22Rv1 (cell line): ENCODE measurements at regions not wholly inside any gene's neighbourhood (a gene's known extent, or its start where the extent isn't known, plus 50 kb on each side); places are given as distances from the start of the nearest gene placed in this dataset.

Experiments
- H3K27ac ChIP-seq: fragments of 450-650 bp; 2 replicates; pipeline ENCODE4 v1.5.1; 2017
- ZFX ChIP-seq: fragments of 450-650 bp; IDR thresholded peaks from 2 replicates; pipeline ENCODE4 v1.6.1; 2017; ENCODE audit warnings: antibody characterized with exemption, borderline replicate concordance
- TF ChIP-seq, protein P1 (sequence below): fragments of 450-650 bp; IDR thresholded peaks from 2 replicates; pipeline ENCODE4 v1.5.1; 2017; ENCODE audit warnings: mild to moderate bottlenecking

- no peak overlapping the region for H3K27ac ChIP-seq
- TF ChIP-seq, protein P1, sequence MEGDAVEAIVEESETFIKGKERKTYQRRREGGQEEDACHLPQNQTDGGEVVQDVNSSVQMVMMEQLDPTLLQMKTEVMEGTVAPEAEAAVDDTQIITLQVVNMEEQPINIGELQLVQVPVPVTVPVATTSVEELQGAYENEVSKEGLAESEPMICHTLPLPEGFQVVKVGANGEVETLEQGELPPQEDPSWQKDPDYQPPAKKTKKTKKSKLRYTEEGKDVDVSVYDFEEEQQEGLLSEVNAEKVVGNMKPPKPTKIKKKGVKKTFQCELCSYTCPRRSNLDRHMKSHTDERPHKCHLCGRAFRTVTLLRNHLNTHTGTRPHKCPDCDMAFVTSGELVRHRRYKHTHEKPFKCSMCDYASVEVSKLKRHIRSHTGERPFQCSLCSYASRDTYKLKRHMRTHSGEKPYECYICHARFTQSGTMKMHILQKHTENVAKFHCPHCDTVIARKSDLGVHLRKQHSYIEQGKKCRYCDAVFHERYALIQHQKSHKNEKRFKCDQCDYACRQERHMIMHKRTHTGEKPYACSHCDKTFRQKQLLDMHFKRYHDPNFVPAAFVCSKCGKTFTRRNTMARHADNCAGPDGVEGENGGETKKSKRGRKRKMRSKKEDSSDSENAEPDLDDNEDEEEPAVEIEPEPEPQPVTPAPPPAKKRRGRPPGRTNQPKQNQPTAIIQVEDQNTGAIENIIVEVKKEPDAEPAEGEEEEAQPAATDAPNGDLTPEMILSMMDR, result no peak
- TF ChIP-seq ZFX, result no peak
Measured at GRCh38 chr16:60882816-60883215, 1153.4 kb downstream of the CDH8 start.

GRCh38 chr16:60852635-60853034, 1183.6 kb downstream of the CDH8 start:
- H3K27ac ChIP-seq, result no peak overlapping the region
- no peak for TF ChIP-seq ZFX
- TF ChIP-seq, protein P1, result no peak

- no peak for TF ChIP-seq ZFX
- TF ChIP-seq, protein P1, result no peak
- no peak overlapping the region for H3K27ac ChIP-seq
Measured at GRCh38 chr16:60821661-60822060, 1214.6 kb downstream of the CDH8 start.

DNA sequence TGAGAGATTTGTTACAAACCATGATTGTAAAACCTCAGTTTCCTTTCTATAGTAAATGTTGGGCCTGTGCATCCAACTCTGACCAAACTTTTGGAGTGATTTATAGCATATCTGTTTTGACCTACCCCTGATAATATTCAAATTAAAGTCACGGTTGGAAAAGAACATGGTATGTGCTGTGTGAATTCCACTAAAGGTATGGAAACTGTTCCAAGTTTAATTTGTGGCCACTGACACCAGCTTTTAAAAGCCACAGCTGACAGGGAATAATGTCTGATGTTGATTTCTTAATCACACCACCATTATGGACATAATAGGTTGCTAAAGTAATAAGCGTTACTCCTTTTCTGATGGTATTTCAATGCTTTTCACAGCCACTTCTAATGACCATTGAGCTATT, 1215.9 kb downstream of the CDH8 start:
- TF ChIP-seq, protein P1, result no peak
- no peak for TF ChIP-seq ZFX
- no peak overlapping the region for H3K27ac ChIP-seq

DNA sequence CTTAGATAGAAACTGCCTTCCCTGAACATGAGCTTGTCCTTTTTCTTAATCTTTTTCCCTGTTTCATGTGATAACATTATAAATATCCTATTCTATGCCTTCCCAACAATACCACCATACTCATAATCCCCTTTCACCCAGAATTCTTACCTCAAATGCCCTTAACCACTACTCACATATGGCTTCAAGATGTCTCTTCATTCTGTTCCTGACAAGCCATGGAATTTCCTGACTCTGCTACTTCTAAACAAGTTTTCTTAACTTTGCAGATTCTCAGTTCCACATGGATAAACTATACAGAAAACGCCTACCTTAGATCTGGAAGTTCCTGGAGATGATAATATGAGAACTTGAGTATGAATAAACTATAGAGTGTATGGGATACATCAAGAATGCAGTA, 1217.8 kb downstream of the CDH8 start:
- H3K27ac ChIP-seq, result no peak overlapping the region
- TF ChIP-seq, protein P1, result no peak
- TF ChIP-seq ZFX, result no peak

- no peak for TF ChIP-seq ZFX
- TF ChIP-seq, protein P1, result no peak
- no peak overlapping the region for H3K27ac ChIP-seq
Measured at GRCh38 chr16:60816461-60816860, 1219.8 kb downstream of the CDH8 start.

DNA sequence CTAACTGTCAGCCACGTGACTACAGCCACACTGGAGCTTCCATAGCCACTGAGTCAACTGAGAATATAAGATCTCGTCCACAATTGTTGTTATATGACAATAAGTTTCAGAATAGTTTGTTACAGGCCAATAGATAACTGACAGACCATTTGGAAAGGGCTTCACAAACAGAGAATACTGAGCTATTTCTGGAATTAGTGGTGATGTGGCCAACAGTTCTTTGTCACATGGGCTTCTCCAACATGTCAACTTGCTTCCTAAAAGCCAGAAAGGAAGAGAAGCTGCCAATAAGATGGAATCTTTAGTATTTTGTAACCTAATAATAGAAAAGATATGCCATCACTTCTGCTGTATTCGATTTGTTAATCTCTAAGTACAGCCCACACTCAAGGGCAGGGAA, 1220.4 kb downstream of the CDH8 start:
- TF ChIP-seq ZFX, result no peak
- TF ChIP-seq, protein P1, result no peak
- H3K27ac ChIP-seq, result no peak overlapping the region
